GM21423 (cell line): ENCODE measurements at regions not wholly inside any gene's neighbourhood (a gene's known extent, or its start where the extent isn't known, plus 50 kb on each side); places are given as distances from the start of the nearest gene placed in this dataset.

Source experiments
- ATAC-seq: cut with Tn5 transposase; IDR thresholded peaks from one replicate; pipeline ENCODE4 v1.9.1; 2021; ENCODE audit warnings: mild to moderate bottlenecking, moderate library complexity; ENCODE audit not compliant: unreplicated experiment

DNA sequence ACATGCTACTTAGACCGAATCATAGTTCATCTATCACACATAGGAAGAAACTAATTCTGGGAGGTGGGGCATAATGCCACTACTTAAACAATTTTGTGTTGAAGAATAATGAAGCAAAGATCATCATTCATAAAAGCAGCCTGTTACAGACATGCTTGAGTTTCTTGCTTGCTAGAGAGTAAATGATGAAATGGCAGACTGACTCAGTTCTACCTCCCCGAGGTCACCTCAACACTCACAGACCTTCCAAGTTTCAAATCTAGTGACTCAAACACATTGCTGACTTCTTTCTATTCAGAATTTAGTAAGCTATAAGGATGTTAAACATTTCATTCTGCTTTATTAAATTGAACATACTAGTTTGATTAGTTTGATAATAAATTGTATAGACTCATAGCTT is 636.5 kb upstream of the FRG1 start:
- ATAC-seq = no peak

GRCh38 chr4:189304809-189305208 is 635.9 kb upstream of the FRG1 start:
- no peak for ATAC-seq

DNA sequence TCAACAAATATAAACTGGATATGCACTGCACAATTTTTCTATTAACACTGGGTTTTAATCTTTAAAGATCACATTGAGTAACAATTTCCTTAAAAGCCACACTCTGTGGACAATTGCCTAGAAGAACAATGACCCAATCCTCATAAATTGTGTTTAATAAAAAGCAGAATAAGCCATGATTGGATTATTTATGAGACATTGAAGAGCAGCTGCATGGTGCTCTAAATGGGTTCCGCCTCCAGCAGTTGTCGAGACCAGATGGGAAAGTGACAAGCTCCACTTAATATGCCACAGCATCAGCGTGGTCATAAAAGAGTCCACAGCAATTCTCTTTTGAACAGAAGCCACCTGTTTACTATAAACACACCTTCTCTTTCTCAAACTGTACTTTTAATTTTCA is 635.2 kb upstream of the FRG1 start:
- ATAC-seq = no peak

- ATAC-seq = no peak
Observed at GRCh38 chr4:189311251-189311650, 629.4 kb upstream of the FRG1 start.

DNA sequence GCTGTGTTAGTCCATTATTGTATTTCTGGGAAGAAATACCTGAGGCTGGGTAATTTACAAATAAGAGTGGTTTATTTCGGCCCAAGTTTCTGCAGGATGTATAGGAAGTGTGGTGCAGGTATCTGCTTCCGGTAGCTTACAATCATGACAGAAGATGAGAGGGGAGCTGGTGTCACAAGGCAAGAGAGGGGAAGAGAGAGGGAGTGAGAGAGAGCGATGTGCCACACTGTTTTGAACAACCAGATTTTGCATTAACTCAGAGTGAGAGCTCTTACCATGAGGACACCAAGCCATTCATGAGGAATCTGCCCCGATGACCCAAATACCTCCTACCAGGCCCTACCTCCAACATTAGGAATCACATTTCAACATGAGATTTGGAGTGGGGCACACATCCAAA is 627.6 kb upstream of the FRG1 start:
- ATAC-seq = no peak

DNA sequence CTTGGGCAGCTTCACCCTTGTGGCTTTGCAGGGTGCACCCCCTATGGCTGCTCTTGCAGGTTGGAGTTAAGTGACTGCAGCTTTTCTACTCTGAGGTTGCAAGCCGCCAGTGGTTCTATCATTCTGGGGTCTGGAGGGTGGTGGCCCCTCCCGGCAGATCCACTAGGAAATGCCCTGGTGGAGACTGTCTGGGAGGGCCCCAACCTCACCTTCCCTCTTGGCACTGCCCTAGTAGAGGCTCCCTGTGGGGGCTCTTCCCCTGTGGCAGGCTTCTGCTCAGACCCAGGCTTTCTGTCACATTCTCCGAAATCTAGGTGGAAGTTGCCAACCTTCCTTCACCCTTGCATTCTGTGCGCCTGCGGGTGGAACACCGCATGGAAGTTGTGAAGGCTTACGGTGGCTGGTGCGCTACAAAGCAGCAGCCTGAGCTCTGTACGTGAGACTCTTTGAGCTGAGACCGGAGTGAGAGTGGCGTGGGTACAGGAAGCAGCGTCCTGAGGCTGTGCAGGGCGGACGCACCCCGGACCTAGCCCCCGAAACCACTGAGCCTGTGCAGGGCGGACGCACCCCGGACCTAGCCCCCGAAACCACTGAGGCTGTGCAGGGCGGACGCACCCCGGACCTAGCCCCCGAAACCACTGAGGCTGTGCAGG is 626.7 kb upstream of the FRG1 start:
- ATAC-seq = no peak

- no peak for ATAC-seq
Observed at GRCh38 chr4:189322426-189322825, 618.2 kb upstream of the FRG1 start.

- no peak for ATAC-seq
Observed at GRCh38 chr4:189341881-189342280, 598.8 kb upstream of the FRG1 start.

- ATAC-seq = no peak
Observed at GRCh38 chr4:189355590-189355989, 585.1 kb upstream of the FRG1 start.

DNA sequence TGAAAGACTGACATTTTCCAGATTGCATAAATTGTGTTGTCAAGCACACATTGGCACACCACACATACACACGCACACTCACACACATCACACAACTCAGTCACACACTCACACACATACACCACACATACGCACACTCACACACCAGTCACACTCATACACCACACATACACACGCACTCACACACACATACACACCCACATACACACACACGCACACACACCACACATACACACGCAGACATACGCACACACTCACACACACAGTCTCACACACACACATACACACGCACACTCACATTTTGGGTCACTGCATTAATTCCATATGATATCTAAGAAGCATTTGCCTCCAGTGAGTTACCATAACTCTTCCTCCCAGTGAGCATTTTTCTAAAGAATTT is 578.3 kb upstream of the FRG1 start:
- no peak for ATAC-seq

DNA sequence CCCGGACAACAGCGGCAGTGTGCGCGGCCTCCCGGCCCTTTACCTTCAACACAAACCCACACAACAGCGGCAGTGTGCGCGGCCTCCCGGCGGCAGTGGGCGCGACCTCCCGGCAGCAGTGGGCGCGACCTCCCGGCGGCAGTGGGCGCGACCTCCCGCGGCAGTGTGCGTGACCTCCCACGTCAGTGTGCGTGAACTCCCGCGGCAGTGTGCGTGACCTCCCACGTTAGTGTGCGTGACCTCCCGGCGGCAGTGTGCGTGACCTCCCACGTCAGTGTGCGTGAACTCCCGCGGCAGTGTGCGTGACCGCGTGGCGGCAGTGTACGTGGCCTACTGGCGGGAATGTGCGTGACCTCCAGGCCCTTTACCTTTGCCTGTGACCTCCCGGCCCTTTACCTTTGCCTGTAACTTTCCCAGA is 576.6 kb upstream of the FRG1 start:
- no peak for ATAC-seq

DNA sequence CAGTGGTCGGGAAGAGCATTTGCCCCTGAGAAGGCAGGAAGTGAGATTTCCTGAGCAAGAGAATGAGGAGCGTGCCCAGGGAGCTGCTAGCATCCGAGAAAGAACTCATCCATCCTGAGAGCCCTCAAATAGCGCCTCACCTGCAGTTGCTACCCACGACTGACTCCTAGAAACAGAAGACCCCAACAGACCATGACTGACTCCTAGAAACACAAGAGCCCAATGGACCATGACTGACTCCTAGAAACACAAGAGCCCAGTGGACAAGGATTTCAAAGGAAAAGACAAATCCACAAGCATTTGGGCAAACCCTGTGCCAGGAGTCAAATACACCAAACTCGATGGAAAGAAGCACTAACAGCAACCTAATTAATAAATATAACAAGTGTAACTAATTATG is 575.2 kb upstream of the FRG1 start:
- ATAC-seq = no peak

DNA sequence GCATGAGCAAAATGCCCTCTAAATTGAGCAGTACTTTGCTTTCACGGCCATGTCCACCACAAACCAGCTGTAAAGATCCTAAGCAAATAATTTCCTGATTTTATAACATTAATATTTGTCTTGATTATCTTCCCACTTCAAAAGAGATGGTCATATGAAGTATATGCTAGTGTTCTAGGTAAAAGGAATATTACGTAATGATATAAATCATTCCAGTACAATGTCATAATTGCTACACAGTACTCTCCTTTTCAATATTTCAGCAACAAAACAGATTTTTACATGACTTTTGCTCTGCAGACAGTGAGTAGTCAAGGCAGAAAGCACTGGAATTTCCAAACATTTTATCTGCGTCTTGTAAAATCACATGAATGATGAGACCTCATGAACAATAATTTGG is 572.8 kb upstream of the FRG1 start:
- ATAC-seq = no peak

DNA sequence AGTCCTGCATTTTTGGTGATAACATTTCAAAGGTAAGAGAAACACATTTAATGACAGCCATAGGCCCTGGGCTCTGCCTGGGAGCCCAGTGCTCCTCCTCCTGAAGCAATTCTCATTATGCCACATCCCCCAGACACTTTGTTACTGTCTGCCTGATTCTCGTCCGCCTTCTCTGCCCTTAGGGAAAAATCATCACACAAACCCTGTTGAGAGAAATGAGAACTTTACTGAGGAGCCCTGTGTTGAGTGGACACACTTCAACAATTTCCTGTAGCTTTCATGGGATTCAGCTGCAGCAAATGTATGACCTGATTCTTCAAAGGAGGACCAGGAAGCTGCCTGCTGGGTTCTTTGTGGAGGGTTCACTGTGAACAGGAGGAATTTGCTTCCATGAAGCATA is 566.5 kb upstream of the FRG1 start:
- ATAC-seq = no peak

GRCh38 chr4:189376901-189377300 is 563.8 kb upstream of the FRG1 start:
- no peak for ATAC-seq

DNA sequence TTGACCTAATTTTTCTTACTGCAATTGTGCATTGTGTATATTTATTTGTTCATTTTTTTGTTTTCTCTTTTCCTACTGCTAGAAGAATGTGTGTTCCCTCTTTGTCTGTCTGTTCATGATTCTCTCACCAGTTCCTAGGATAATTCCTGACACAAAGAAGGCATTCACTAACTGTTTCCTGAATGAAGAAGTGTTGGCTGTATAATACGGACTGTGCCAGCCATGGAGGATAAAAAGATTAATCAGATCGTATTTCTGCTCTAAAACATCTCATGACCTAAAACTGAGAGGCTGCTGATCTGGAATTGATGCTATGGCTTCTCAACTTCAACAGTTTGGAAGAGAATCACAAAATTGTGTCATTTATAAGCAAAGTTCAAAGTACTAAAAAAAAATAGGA is 563.1 kb upstream of the FRG1 start:
- no peak for ATAC-seq

- no peak for ATAC-seq
Observed at GRCh38 chr4:189385098-189385497, 555.6 kb upstream of the FRG1 start.

DNA sequence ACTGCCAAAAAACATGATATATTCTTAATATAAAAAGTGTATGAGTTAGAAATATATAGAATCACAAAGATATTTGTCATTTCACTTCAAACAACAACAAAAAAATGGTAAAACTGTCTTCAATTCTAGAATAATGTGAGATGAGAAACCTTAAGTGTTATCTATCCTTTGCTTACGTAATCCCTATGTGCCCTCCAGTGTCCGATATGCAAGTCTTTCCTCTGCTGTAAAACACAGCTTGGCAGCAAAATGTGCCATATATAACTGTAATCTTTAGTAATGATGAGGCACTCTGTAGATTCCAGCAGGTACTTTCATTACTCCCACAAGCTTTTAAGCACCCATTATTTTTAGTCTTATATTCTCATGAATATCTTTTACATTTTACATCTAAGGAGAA is 555.1 kb upstream of the FRG1 start:
- ATAC-seq = no peak

GRCh38 chr4:189396435-189396834 is 544.2 kb upstream of the FRG1 start:
- ATAC-seq = no peak

DNA sequence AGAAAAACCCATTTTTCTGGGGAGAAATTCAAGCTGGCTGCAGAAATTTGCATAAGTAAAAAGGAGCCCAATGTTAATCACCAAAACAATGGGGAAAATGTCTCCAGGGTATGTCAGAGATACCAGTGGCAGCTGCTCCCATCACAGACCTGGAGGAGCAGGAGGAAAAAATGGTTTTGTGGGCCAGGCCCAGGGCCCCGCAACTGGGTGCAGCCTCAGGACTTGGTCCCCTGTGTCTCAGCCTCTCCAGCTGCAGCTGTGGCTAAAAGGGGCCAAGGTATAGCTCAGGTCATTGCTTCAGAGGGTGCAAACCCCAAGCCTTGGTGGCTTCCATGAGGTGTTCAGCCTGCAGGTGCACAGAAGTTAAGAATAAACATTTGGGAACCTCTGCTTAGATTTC is 536.4 kb upstream of the FRG1 start:
- no peak for ATAC-seq

- no peak for ATAC-seq
Observed at GRCh38 chr4:189409158-189409557, 531.5 kb upstream of the FRG1 start.

DNA sequence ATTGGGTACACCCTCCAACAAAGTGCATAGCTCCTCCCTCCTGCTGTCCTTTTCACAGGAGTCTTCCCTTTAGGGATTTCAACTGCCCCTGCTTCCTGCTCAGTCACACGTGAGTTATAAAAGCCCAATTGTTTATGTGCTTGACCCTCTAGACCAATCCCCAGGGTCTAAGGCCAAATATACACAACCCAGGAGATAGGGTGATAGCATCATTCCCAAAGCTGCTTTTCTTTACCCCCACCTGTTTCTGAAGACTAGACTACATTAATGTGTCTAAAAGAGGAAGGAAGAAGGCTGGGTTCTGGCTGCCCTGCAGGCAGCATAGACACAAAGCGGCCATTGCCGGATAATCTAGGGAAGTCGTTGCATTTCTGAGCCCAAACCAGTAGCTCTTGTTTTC is 526.7 kb upstream of the FRG1 start:
- ATAC-seq = no peak

DNA sequence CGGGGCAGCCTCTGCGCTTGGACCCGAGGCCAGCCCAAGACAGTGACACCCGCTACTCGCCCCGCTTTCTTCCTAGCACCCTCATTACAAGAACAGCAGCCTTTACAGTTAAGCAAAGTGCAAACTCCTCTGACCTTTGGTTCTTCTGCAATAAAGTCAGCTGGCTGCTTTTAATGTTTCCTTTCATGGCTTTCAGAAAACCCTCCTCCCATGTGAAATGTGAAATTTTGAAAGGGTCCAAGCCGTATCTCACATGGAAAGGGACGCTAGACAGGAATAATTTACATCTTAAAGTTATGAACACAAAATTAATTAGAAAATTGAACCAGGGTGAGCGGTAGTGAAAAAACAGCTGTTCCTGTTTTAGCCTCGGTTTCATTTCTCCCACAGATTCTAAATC is 520.1 kb upstream of the FRG1 start:
- ATAC-seq = no peak

DNA sequence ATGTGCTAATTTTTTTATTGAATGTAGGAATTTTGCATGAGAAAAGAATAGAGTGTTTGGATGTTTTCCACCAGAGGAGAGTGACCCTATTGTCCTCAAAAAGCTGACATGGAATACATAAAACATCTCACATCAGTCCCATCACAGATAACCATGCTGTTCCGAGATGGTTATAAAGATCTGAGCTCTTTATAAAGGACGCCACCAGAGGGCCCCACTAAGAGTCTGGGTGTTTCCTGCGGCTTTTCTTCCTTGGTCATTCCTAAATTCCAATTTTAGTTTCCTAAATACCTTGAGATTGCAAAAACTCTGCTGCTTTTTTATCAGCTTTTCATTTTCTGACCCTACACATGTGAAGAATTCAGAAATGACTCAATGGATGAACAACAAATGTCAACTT is 504.5 kb upstream of the FRG1 start:
- ATAC-seq = no peak
